ENCODE measurements at regions not wholly inside any gene's neighbourhood (a gene's known extent, or its start where the extent isn't known, plus 50 kb on each side); places are given as distances from the start of the nearest gene placed in this dataset.
"Not testable (repeated sequence)": the region's sequence is repeated elsewhere in the genome, so short reads cannot be mapped to it uniquely, and the experiment has no call there.

GRCh38 chr5:155514105-155514563, 500.6 kb downstream of the KIF4B start:
- no peak for DNase-seq

GRCh38 chr5:155522540-155522939, 509.0 kb downstream of the KIF4B start:
- DNase-seq, result no peak

- DNase-seq, result no peak
Measured at GRCh38 chr5:155529362-155529761, 515.8 kb downstream of the KIF4B start.

GRCh38 chr5:155530046-155530445, 516.5 kb downstream of the KIF4B start:
- DNase-seq, result no peak

GRCh38 chr5:155532621-155533311, 519.2 kb downstream of the KIF4B start:
- DNase-seq, result no peak

- DNase-seq, result no peak
Measured at GRCh38 chr5:155540000-155540595, 526.5 kb downstream of the KIF4B start.

- no peak for DNase-seq
Measured at GRCh38 chr5:155546075-155546474, 532.5 kb downstream of the KIF4B start.

- no peak for DNase-seq
Measured at GRCh38 chr5:155554500-155554899, 540.9 kb downstream of the KIF4B start.

- no peak for DNase-seq
Measured at GRCh38 chr5:155556222-155556621, 542.7 kb downstream of the KIF4B start.

- DNase-seq, result no peak
Measured at GRCh38 chr5:155556700-155557099, 543.1 kb downstream of the KIF4B start.

- no peak for DNase-seq
Measured at GRCh38 chr5:155562158-155562557, 548.6 kb downstream of the KIF4B start.

- DNase-seq, result no peak
Measured at GRCh38 chr5:155564541-155564940, 551.0 kb downstream of the KIF4B start.

- DNase-seq, result no peak
Measured at GRCh38 chr5:155575861-155576260, 562.3 kb downstream of the KIF4B start.

- not testable (repeated sequence) for DNase-seq
Measured at GRCh38 chr5:155586808-155587207, 573.3 kb downstream of the KIF4B start.

GRCh38 chr5:155587458-155587857, 573.9 kb downstream of the KIF4B start:
- DNase-seq, result no peak

GRCh38 chr5:155591273-155591672, 577.7 kb downstream of the KIF4B start:
- no peak for DNase-seq

- no peak for DNase-seq
Measured at GRCh38 chr5:155594270-155594669, 580.7 kb downstream of the KIF4B start.

GRCh38 chr5:155595791-155596190, 582.2 kb downstream of the KIF4B start:
- no peak for DNase-seq

GRCh38 chr5:155598552-155598951, 585.0 kb downstream of the KIF4B start:
- DNase-seq, result no peak

GRCh38 chr5:155605920-155606319, 592.4 kb downstream of the KIF4B start:
- no peak for DNase-seq

- DNase-seq, result peak; percentile 2 to 35
Measured at GRCh38 chr5:155616779-155617392, 603.3 kb downstream of the KIF4B start.

- no peak for DNase-seq
Measured at GRCh38 chr5:155619688-155620087, 606.1 kb downstream of the KIF4B start.

- no peak for DNase-seq
Measured at GRCh38 chr5:155620821-155621410, 607.4 kb downstream of the KIF4B start.

Data from NCI-H526 (cell line).